Adrenal gland (tissue), 9 donors: ENCODE measurements at regions not wholly inside any gene's neighbourhood (a gene's known extent, or its start where the extent isn't known, plus 50 kb on each side); places are given as distances from the start of the nearest gene placed in this dataset.

Source experiments
- DNase-seq, 7 donors: peaks; one replicate each; pipeline ENCODE4 v3.0.0-alpha.2; 2019 to 2020
- H3K27ac ChIP-seq, 5 donors: fragments of 200-600 bp; sonication (generic) in 4 of 5; 1 replicate in 3 of 5; 2 replicates in 2 of 5; pipeline versions ENCODE4 v1.5.1 to v1.8.0; 2016 to 2020; ENCODE audit warnings: mild to moderate bottlenecking in 1 of 5
- H3K27me3 ChIP-seq: fragments of 200-600 bp; 2 replicates; pipeline ENCODE4 v1.8.0; 2021
- H3K36me3 ChIP-seq, 2 donors: fragments of 200-600 bp; replicated peaks in 1 of 2; 1 replicate in 1 of 2; 2 replicates in 1 of 2; pipeline versions ENCODE4 v1.5.1 to v1.8.0; 2018 to 2022
- H3K4me1 ChIP-seq, 2 donors: fragments of 200-600 bp; replicated peaks in 1 of 2; 1 replicate in 1 of 2; 2 replicates in 1 of 2; pipeline versions ENCODE4 v1.5.1 to v1.8.0; 2018 to 2021
- H3K4me3 ChIP-seq, 4 donors: fragments of 200-600 bp; sonication (generic) in 3 of 4; one replicate each; pipeline ENCODE4 v1.5.1; 2016 to 2018
- H3K9me3 ChIP-seq, 3 donors: fragments of 200-600 bp; sonication (generic) in 1 of 3; replicated peaks in 1 of 3; 1 replicate in 2 of 3; 2 replicates in 1 of 3; pipeline versions ENCODE4 v1.5.1 to v1.8.0; 2016 to 2021
- CTCF ChIP-seq, 6 experiments: fragments of 450-650 bp in 4 of 6; fragments of 200-600 bp in 2 of 6; sonication (generic) in 1 of 6; IDR thresholded peaks; 1 replicate in 5 of 6; 2 replicates in 1 of 6; pipeline versions ENCODE4 v1.5.1 to v1.8.0; 2016 to 2021; ENCODE audit warnings: antibody characterized with exemption in 6 of 6, mild to moderate bottlenecking in 2 of 6, moderate library complexity in 1 of 6
- POLR2A ChIP-seq, 2 donors: fragments of 450-650 bp; IDR thresholded peaks; one replicate each; pipeline ENCODE4 v1.6.1; 2017; ENCODE audit warnings: antibody characterized with exemption in 2 of 2, mild to moderate bottlenecking in 2 of 2, moderate library complexity in 1 of 2
- WGBS, 4 donors: extraction: QIAGEN DNeasy Blood & Tissue Kit in 2 of 4; methylation state at CpG; one replicate each; pipeline versions ENCODE4 v1.1.5 to v1.1.7; 2013 to 2017; 5-methylcytosine and 5-hydroxymethylcytosine counted together
- intact Hi-C, 2 donors: fragments of 100-400 bp; cut with DNase I; formaldehyde crosslinking; loops; one replicate each; pipeline versions ENCODE4 v1.14.1 to v1.15.0; 2022 to 2023
- donor health status: healthy with polysubstance abuse.
- donor health status: Bipolar disorder and iron deficiency.
- donor health status: DM: yes; HTN: yes; CAD: no.
- donor health status: DM: no; HTN: no; CAD: no.
- donor health status: DM: no; HTN: no; CAD: no.

GRCh38 chr11:92361551-92361950 is 136.9 kb downstream of the FAT3 start:
- intact Hi-C loops, result no loop called here
- Histone ChIP-seq H3K27me3 (no peaks in the 10 kb centered on the region), H3K36me3 (no peaks in the 10 kb centered on the region), H3K4me1 (no peaks in the 10 kb centered on the region), H3K9me3 (no peaks in the 10 kb centered on the region), H3K27ac (no peak overlapping the region), H3K4me3 (no peak overlapping the region)
- no peak for TF ChIP-seq POLR2A (IDR thresholded peaks at IDR 0.05)
- no peak for TF ChIP-seq CTCF (IDR thresholded peaks at IDR 0.05)
- DNase-seq, result no peak
- 56 to 77% (median 74%) methylated on average over 2 of the region's 2 CpGs for WGBS, 4 donors

GRCh38 chr11:92362989-92363388 is 138.4 kb downstream of the FAT3 start:
- Histone ChIP-seq H3K4me1 (no peaks in the 10 kb centered on the region), H3K4me3 (no peak overlapping the region), H3K9me3 (no peaks in the 10 kb centered on the region), H3K27me3 (no peaks in the 10 kb centered on the region), H3K27ac (no peak overlapping the region), H3K36me3 (no peaks in the 10 kb centered on the region)
- TF ChIP-seq CTCF (IDR thresholded peaks at IDR 0.05) (no peak), POLR2A (IDR thresholded peaks at IDR 0.05) (no peak)
- WGBS, 4 donors, result 76 to 82% (median 77%) methylated on average over 1 of the region's 1 CpG
- intact Hi-C loops, result no loop called here
- no peak for DNase-seq

- Histone ChIP-seq H3K9me3 (no peaks in the 10 kb centered on the region), H3K27me3 (no peaks in the 10 kb centered on the region), H3K4me1 (no peaks in the 10 kb centered on the region), H3K27ac (no peak overlapping the region), H3K4me3 (no peak overlapping the region), H3K36me3 (no peaks in the 10 kb centered on the region)
- intact Hi-C loops, result no loop called here
- WGBS, 4 donors, result 76 to 88% (median 84%) methylated on average over 4 of the region's 4 CpGs
- TF ChIP-seq CTCF (IDR thresholded peaks at IDR 0.05) (no peak), POLR2A (IDR thresholded peaks at IDR 0.05) (no peak)
- no peak for DNase-seq
Observed at GRCh38 chr11:92364177-92364576, 139.6 kb downstream of the FAT3 start.

GRCh38 chr11:92376146-92376599 is 151.6 kb downstream of the FAT3 start:
- Histone ChIP-seq H3K36me3 (no peaks in the 10 kb centered on the region), H3K27ac (no peak overlapping the region), H3K27me3 (no peaks in the 10 kb centered on the region), H3K4me3 (no peak overlapping the region), H3K4me1 (no peaks in the 10 kb centered on the region), H3K9me3 (no peaks in the 10 kb centered on the region)
- intact Hi-C loops, result no loop called here
- DNase-seq, result no peak
- TF ChIP-seq POLR2A (IDR thresholded peaks at IDR 0.05), result no peak
- TF ChIP-seq CTCF (IDR thresholded peaks at IDR 0.05), result no peak
- 29 to 50% (median 43%) methylated on average over 3 of the region's 3 CpGs for WGBS, 4 donors
